Neural progenitor cell (in vitro differentiated cells): ENCODE measurements at regions not wholly inside any gene's neighbourhood (a gene's known extent, or its start where the extent isn't known, plus 50 kb on each side); places are given as distances from the start of the nearest gene placed in this dataset.

Experiments
- DNase-seq: peaks from one replicate; pipeline ENCODE4 v3.0.0-alpha.2; 2016; ENCODE audit warnings: low spot score
- H2AFZ ChIP-seq: fragments of 200-600 bp; sonication (generic); replicated peaks from 2 replicates; pipeline ENCODE4 v1.6.1; 2016; ENCODE audit warnings: antibody characterized with exemption
- H3F3A ChIP-seq: fragments of 200-600 bp; sonication (generic); 2 replicates; pipeline ENCODE4 v1.6.1; 2016; ENCODE audit warnings: antibody characterized with exemption, low read depth
- H3K27ac ChIP-seq: fragments of 200-600 bp; sonication (generic); 2 replicates; pipeline ENCODE4 v1.5.1; 2016; ENCODE audit warnings: mild to moderate bottlenecking
- H3K27me3 ChIP-seq: fragments of 200-600 bp; sonication (generic); 2 replicates; pipeline ENCODE4 v1.6.1; 2016; ENCODE audit warnings: mild to moderate bottlenecking, moderate library complexity
- H3K36me3 ChIP-seq: fragments of 200-600 bp; sonication (generic); 2 replicates; pipeline ENCODE4 v1.5.1; 2016
- H3K4me1 ChIP-seq: fragments of 200-600 bp; sonication (generic); 2 replicates; pipeline ENCODE4 v1.6.1; 2016; ENCODE audit warnings: mixed run types
- H3K4me2 ChIP-seq: fragments of 200-600 bp; sonication (generic); 2 replicates; pipeline ENCODE4 v1.6.1; 2016
- H3K4me3 ChIP-seq: fragments of 200-600 bp; sonication (generic); 2 replicates; pipeline ENCODE4 v1.5.1; 2016
- H3K79me2 ChIP-seq: fragments of 200-600 bp; sonication (generic); 2 replicates; pipeline ENCODE4 v1.6.1; 2016; ENCODE audit warnings: low read depth
- H3K9ac ChIP-seq: fragments of 200-600 bp; sonication (generic); 2 replicates; pipeline ENCODE4 v1.6.1; 2016
- H3K9me3 ChIP-seq: fragments of 200-600 bp; sonication (generic); 2 replicates; pipeline ENCODE4 v1.5.1; 2016; ENCODE audit warnings: low read depth
- H4K20me1 ChIP-seq: fragments of 200-600 bp; sonication (generic); 2 replicates; pipeline ENCODE4 v1.6.1; 2016; ENCODE audit warnings: low read depth
- H3K27ac Mint-ChIP-seq: 3 replicates; pipeline ENCODE4 v1.8.0; 2021; ENCODE audit warnings: mixed read lengths
- H3K27me3 Mint-ChIP-seq: 2 replicates; pipeline ENCODE4 v1.8.0; 2022; ENCODE audit warnings: low read depth, mild to moderate bottlenecking, inconsistent platforms, moderate library complexity, mixed read lengths; ENCODE audit not compliant: insufficient read depth
- H3K36me3 Mint-ChIP-seq: 3 replicates; pipeline ENCODE4 v1.8.0; 2021; ENCODE audit warnings: mixed read lengths
- H3K4me1 Mint-ChIP-seq: 3 replicates; pipeline ENCODE4 v1.8.0; 2021; ENCODE audit warnings: mixed read lengths
- H3K4me3 Mint-ChIP-seq: 3 replicates; pipeline ENCODE4 v1.8.0; 2021; ENCODE audit warnings: mild to moderate bottlenecking, moderate library complexity, mixed read lengths
- H3K9me3 Mint-ChIP-seq: 3 replicates; pipeline ENCODE4 v1.8.0; 2020; ENCODE audit warnings: mixed read lengths
- CTCF ChIP-seq: fragments of 200-600 bp; sonication (generic); IDR thresholded peaks from 2 replicates; pipeline ENCODE4 v1.5.1; 2017; ENCODE audit warnings: antibody characterized with exemption, mild to moderate bottlenecking
- EZH2 ChIP-seq: fragments of 200-600 bp; sonication (generic); IDR thresholded peaks from 2 replicates; pipeline ENCODE4 v1.6.1; 2017; ENCODE audit warnings: antibody characterized with exemption, mild to moderate bottlenecking, moderate library complexity
- EZH2phosphoT487 ChIP-seq: fragments of 200-600 bp; sonication (generic); IDR thresholded peaks from 2 replicates; pipeline ENCODE4 v1.6.1; 2017; ENCODE audit warnings: antibody characterized with exemption

GRCh38 chr1:60145771-60146170 lies 72.2 kb upstream of the C1orf87 start:
- no peaks in the 10 kb centered on the region for H3K36me3 ChIP-seq
- H3K9ac ChIP-seq: no peak overlapping the region
- H3K9me3 ChIP-seq: no peaks in the 10 kb centered on the region
- H3K4me3 Mint-ChIP-seq: no peak overlapping the region
- no peaks in the 10 kb centered on the region for H3K9me3 Mint-ChIP-seq
- no peak overlapping the region for H3K4me3 ChIP-seq
- no peaks in the 10 kb centered on the region for H3F3A ChIP-seq
- H3K27me3 Mint-ChIP-seq: peaks cover under 1% of the 10 kb centered on the region
- DNase-seq: no peak
- H3K4me2 ChIP-seq: no peak overlapping the region
- no peaks in the 10 kb centered on the region for H3K4me1 ChIP-seq
- H2AFZ ChIP-seq: no peak overlapping the region
- TF ChIP-seq EZH2 (no peak), CTCF (no peak), EZH2phosphoT487 (no peak)
- H3K27me3 ChIP-seq: no peaks in the 10 kb centered on the region
- H3K27ac ChIP-seq: no peak overlapping the region
- H3K36me3 Mint-ChIP-seq: no peaks in the 10 kb centered on the region
- H3K79me2 ChIP-seq: no peaks in the 10 kb centered on the region
- H4K20me1 ChIP-seq: no peaks in the 10 kb centered on the region
- H3K4me1 Mint-ChIP-seq: peaks cover 15% of the 10 kb centered on the region
- H3K27ac Mint-ChIP-seq: no peak overlapping the region

- H3K36me3 Mint-ChIP-seq: no peaks in the 10 kb centered on the region
- Histone ChIP-seq H3K27ac (no peak overlapping the region), H4K20me1 (no peaks in the 10 kb centered on the region), H3K79me2 (no peaks in the 10 kb centered on the region), H3K4me2 (no peak overlapping the region), H2AFZ (no peak overlapping the region), H3K27me3 (no peaks in the 10 kb centered on the region), H3K4me3 (no peak overlapping the region), H3K4me1 (no peaks in the 10 kb centered on the region), H3F3A (no peaks in the 10 kb centered on the region), H3K9me3 (no peaks in the 10 kb centered on the region), H3K36me3 (no peaks in the 10 kb centered on the region), H3K9ac (no peak overlapping the region)
- no peak overlapping the region for H3K27ac Mint-ChIP-seq
- no peak for DNase-seq
- TF ChIP-seq EZH2: no peak
- TF ChIP-seq CTCF: no peak
- TF ChIP-seq EZH2phosphoT487: no peak
- peaks cover 3% of the 10 kb centered on the region for H3K27me3 Mint-ChIP-seq
- H3K4me1 Mint-ChIP-seq: peaks cover 6% of the 10 kb centered on the region
- H3K9me3 Mint-ChIP-seq: no peaks in the 10 kb centered on the region
- H3K4me3 Mint-ChIP-seq: no peak overlapping the region
Measured at GRCh38 chr1:60141743-60142142, 68.2 kb upstream of the C1orf87 start.

- Histone ChIP-seq H3F3A (no peaks in the 10 kb centered on the region), H3K4me1 (no peaks in the 10 kb centered on the region), H3K9me3 (no peaks in the 10 kb centered on the region), H3K79me2 (no peaks in the 10 kb centered on the region), H3K36me3 (no peaks in the 10 kb centered on the region), H4K20me1 (no peaks in the 10 kb centered on the region), H3K27me3 (no peaks in the 10 kb centered on the region), H3K4me2 (no peak overlapping the region), H3K27ac (no peak overlapping the region), H3K9ac (no peak overlapping the region), H3K4me3 (no peak overlapping the region), H2AFZ (no peak overlapping the region)
- Mint-ChIP-seq H3K36me3 (no peaks in the 10 kb centered on the region), H3K27me3 (peaks cover 3% of the 10 kb centered on the region), H3K4me3 (no peak overlapping the region), H3K9me3 (no peaks in the 10 kb centered on the region), H3K27ac (no peak overlapping the region), H3K4me1 (peaks cover 6% of the 10 kb centered on the region)
- TF ChIP-seq CTCF (no peak), EZH2phosphoT487 (no peak), EZH2 (no peak)
- no peak for DNase-seq
Measured at GRCh38 chr1:60141276-60141675, 67.7 kb upstream of the C1orf87 start.

DNA sequence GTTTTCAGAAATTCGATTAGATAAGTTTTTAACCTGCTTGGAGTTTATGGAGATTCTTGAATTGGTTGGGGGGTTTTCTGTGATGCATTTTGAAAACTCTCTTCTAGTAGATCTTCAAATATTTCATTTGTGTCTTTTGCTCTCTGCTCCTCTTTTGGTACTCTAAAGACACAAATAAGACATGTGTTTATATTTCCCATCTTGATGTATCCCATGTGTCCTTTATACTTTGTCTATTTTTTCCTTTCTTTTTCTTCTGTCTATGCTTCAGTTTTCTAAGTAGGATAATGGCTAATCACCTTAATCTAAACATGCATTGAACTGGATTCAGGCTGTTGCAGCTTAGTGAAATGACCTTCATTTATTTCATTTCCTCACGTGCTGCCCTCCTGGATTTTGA lies 63.8 kb upstream of the C1orf87 start:
- H3K27me3 ChIP-seq: no peaks in the 10 kb centered on the region
- H3K9ac ChIP-seq: no peak overlapping the region
- H3K36me3 ChIP-seq: no peaks in the 10 kb centered on the region
- no peaks in the 10 kb centered on the region for H4K20me1 ChIP-seq
- no peaks in the 10 kb centered on the region for H3K4me1 ChIP-seq
- peaks cover 6% of the 10 kb centered on the region for H3K27me3 Mint-ChIP-seq
- H3K4me2 ChIP-seq: no peak overlapping the region
- DNase-seq: no peak
- no peak overlapping the region for H3K27ac Mint-ChIP-seq
- H3K4me3 ChIP-seq: no peak overlapping the region
- H3K36me3 Mint-ChIP-seq: peaks cover 2% of the 10 kb centered on the region
- no peak overlapping the region for H3K4me3 Mint-ChIP-seq
- H3F3A ChIP-seq: no peaks in the 10 kb centered on the region
- peaks cover 2% of the 10 kb centered on the region for H3K9me3 Mint-ChIP-seq
- H3K4me1 Mint-ChIP-seq: peaks cover 13% of the 10 kb centered on the region
- no peaks in the 10 kb centered on the region for H3K79me2 ChIP-seq
- no peak overlapping the region for H2AFZ ChIP-seq
- TF ChIP-seq EZH2phosphoT487: no peak
- no peak for TF ChIP-seq CTCF
- no peak for TF ChIP-seq EZH2
- H3K27ac ChIP-seq: no peak overlapping the region
- H3K9me3 ChIP-seq: no peaks in the 10 kb centered on the region
